GM12873 (cell line): ENCODE measurements at regions not wholly inside any gene's neighbourhood (a gene's known extent, or its start where the extent isn't known, plus 50 kb on each side); places are given as distances from the start of the nearest gene placed in this dataset.

ENCODE experiments used
- TF ChIP-seq, protein P1 (sequence below): IDR thresholded peaks from 2 replicates; pipeline ENCODE4 v1.5.1; 2012; ENCODE audit warnings: low read depth, mild to moderate bottlenecking, moderate library complexity, low read length, control low read depth; ENCODE audit not compliant: insufficient read depth; ENCODE audit errors: missing control alignments

DNA sequence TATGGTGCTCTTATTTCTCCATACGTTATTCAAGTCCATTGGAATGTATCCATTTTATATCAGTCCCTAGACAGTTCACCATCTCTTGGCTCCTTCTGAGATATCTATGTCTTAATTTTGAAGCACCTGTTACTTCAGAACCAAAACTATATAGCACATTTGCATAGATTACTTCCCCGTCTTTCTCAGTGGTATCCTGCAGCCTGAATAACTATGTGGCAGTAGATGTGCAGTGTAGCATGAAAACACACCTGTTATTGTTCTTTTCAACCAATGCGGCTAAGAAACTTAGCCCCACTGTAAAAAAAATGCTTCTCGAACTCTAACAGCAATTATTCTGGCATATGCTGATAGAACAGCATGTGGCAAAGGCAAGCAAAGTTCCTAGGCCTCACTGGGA lies 1184.4 kb upstream of the ADGRB3 start:
- TF ChIP-seq, protein P1, sequence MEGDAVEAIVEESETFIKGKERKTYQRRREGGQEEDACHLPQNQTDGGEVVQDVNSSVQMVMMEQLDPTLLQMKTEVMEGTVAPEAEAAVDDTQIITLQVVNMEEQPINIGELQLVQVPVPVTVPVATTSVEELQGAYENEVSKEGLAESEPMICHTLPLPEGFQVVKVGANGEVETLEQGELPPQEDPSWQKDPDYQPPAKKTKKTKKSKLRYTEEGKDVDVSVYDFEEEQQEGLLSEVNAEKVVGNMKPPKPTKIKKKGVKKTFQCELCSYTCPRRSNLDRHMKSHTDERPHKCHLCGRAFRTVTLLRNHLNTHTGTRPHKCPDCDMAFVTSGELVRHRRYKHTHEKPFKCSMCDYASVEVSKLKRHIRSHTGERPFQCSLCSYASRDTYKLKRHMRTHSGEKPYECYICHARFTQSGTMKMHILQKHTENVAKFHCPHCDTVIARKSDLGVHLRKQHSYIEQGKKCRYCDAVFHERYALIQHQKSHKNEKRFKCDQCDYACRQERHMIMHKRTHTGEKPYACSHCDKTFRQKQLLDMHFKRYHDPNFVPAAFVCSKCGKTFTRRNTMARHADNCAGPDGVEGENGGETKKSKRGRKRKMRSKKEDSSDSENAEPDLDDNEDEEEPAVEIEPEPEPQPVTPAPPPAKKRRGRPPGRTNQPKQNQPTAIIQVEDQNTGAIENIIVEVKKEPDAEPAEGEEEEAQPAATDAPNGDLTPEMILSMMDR, result no peak

DNA sequence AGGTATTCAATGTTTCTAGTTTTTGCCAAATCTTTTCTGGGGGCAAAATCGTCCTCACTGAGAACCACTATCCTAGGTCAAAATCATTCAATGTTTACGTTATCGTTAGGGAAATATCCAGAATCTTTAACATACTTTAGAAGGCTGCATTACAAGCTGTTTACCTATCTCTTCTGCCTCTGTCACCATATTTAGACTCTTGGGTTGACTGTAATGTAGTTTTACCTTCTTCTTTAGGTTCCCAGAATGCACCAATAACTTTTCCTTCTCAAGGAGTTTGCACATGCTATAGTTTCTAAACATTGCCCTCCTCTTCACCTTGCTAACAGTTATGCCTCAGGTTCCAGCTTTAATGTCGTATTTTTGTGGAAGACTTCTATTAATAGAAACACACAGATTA lies 1185.5 kb upstream of the ADGRB3 start:
- TF ChIP-seq, protein P1, result no peak

DNA sequence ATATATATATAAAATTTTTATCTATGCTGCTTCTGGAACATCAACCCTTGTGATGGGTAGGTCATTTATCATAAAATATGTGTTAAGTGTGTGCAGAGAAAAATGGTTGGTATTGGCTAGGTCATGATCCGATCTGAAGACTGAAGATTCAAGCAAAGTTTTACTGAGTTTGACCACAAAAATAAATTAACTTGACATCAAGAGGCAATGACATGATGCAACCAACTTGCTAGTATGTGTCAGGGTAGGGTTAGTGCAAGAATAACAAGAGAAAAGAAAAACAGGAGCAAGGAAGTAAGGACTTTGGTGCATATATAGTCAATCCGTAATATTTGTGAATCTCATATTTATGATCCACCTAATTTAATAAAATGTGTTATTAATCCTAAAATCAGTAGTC lies 1202.0 kb upstream of the ADGRB3 start:
- TF ChIP-seq, protein P1, result no peak

DNA sequence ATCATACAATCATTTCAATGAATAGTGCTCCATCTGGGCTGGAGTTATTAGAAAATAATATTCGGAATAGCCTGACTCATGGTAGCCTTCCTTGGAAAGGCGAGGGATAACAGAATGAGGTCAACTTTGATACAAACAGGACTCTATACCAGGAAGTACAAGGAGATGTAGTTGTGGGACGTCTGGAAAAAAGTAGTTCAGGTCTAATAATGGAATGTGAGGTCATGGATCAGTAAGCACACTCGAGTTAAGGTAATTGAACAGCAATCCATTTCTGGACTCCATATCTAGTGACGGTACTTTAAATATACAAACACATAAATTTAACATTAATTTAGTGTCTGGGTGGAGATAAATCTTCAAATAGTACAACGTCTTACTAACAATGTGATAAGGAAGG lies 1204.0 kb upstream of the ADGRB3 start:
- TF ChIP-seq, protein P1, result no peak

DNA sequence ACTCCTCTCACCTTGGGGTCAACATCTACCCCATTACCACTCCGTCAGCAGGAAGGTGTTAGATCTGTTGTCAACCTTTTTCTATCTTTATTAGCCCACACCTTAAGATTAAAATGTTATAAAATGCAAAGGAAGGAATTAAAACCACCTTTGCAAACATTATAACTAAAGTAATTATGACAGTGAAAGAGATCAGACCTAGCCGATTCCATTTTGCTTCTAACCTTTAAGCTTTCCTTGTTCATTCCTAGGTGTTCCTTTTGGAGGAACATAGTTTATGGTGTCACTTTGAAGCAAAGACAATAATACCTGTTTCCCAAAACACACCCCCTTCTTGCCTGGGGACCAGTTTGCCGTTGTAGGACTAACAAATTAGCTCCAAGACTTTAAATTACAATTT lies 1223.0 kb upstream of the ADGRB3 start:
- TF ChIP-seq, protein P1, result no peak

DNA sequence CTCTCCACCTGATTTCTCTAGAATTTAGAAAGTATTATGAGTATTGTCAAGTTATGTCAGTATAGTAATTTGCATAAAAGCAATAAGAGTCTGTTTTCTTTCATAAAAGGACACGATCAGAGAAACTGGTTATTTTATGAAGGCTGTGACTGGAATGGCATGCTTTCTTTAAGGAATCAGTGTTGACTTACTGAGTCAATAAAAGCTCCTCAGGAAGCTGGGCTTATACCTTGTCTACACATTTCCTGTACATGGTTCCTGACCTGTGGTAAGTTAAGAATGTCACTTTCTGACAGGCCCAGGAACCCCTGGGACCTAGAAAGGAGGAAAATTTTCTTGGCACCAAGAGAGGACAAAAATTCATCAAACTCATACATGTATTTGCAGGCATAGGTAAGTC lies 1224.0 kb upstream of the ADGRB3 start:
- TF ChIP-seq, protein P1, result no peak

DNA sequence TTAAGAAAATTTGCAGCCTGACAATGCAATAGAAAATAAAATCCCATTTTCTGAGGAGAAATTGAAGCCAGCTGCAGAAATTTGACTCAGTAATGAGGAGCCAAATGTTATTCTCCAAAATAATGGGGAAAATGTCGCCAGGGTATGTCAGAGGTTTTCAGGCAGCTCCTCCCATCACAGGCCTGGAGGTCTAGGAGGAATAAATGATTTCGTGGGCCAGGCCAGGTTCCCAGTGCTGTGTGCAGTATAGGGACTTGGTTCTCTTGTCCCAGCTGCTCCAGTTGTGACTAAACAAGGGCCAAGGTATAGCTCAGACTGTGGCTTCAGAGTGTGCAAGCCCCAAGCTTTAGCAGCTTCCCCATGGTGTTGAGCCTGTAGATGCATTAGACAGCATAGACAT lies 1240.8 kb upstream of the ADGRB3 start:
- TF ChIP-seq, protein P1, result no peak

DNA sequence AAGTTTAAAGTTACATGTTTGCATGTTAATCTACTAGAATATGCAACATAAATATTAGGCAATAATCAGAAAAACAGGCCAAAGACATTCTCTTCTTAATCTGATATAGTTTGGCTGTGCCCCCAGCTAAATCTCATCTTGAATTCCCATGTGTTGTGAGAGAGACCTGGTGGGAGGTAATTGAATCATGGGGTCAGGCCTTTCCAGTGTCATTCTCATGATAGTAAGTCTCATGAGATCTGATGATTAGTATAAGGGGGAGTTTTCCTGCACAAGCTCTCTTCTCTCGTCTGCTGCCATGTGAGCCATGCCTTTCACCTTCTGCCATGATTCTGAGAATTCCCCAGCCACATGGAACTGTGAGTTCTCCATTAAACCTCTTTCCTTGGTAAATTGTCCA lies 1241.7 kb upstream of the ADGRB3 start:
- TF ChIP-seq, protein P1, result no peak
